Activated naive CD4-positive, alpha-beta T cell treated with anti-CD3 and anti-CD28 coated beads for 36 hours (primary cell): ENCODE measurements at regions not wholly inside any gene's neighbourhood (a gene's known extent, or its start where the extent isn't known, plus 50 kb on each side); places are given as distances from the start of the nearest gene placed in this dataset.

ENCODE experiments used
- CTCF ChIA-PET: fragments of 350-600 bp; sonication (Branson Sonifier 250); formaldehyde crosslinking; loops from one replicate; lab custom pipeline; 2021; ENCODE audit warnings: antibody characterized with exemption; lab: Charles Lee
- DNase-seq: peaks from one replicate; pipeline ENCODE4 v3.0.0-alpha.2; 2020
- H3K27ac Mint-ChIP-seq: one replicate; pipeline ENCODE4 v1.8.0; 2021; ENCODE audit warnings: mild to moderate bottlenecking, mixed read lengths
- H3K27me3 Mint-ChIP-seq: one replicate; pipeline ENCODE4 v1.8.0; 2021; ENCODE audit warnings: low read depth, mixed read lengths
- H3K36me3 Mint-ChIP-seq: one replicate; pipeline ENCODE4 v1.8.0; 2021; ENCODE audit warnings: low read depth, mixed read lengths
- H3K4me1 Mint-ChIP-seq: one replicate; pipeline ENCODE4 v1.8.0; 2021; ENCODE audit warnings: low read depth, mixed read lengths
- H3K4me3 Mint-ChIP-seq: one replicate; pipeline ENCODE4 v1.8.0; 2021; ENCODE audit warnings: mild to moderate bottlenecking, moderate library complexity, mixed read lengths
- H3K9me3 Mint-ChIP-seq: one replicate; pipeline ENCODE4 v1.8.0; 2021; ENCODE audit warnings: mixed read lengths
- intact Hi-C: fragments of 100-400 bp; cut with micrococcal nuclease; formaldehyde crosslinking; loops from one replicate; pipeline ENCODE4 v1.15.1; 2023

GRCh38 chr18:78418379-78418778 lies 561.2 kb upstream of the SALL3 start:
- intact Hi-C loops: no loop called here
- no peak for DNase-seq
- H3K4me1 Mint-ChIP-seq: no peaks in the 10 kb centered on the region
- H3K27ac Mint-ChIP-seq: no peak overlapping the region
- no peaks in the 10 kb centered on the region for H3K9me3 Mint-ChIP-seq
- no peaks in the 10 kb centered on the region for H3K36me3 Mint-ChIP-seq
- no peak overlapping the region for H3K4me3 Mint-ChIP-seq
- H3K27me3 Mint-ChIP-seq: no peaks in the 10 kb centered on the region
- CTCF ChIA-PET: no interaction called here

DNA sequence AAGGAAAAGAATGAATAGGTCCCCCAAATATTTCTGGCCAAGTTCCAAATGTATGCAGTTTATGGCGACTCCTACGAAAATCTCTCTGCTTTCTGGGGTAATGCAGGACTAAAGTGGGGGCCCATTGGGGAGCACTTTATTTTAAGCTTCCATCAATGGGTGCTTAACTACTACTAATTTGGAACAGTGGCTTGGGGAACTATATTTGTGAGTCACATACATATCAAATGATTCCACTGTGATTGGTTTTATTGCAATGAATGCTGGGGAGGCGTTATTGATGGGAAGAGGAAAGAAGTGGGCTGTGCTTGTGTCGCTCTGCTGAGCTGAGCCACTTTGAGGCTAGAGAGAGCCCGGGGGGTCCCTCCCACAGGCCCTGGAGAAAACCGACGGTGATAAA lies 560.4 kb upstream of the SALL3 start:
- Mint-ChIP-seq H3K27me3 (no peaks in the 10 kb centered on the region), H3K36me3 (no peaks in the 10 kb centered on the region), H3K27ac (no peak overlapping the region), H3K4me1 (no peaks in the 10 kb centered on the region), H3K4me3 (no peak overlapping the region), H3K9me3 (no peaks in the 10 kb centered on the region)
- CTCF ChIA-PET: no interaction called here
- intact Hi-C loops: no loop called here
- DNase-seq: no peak

GRCh38 chr18:78420116-78420515 lies 559.5 kb upstream of the SALL3 start:
- Mint-ChIP-seq H3K4me1 (no peaks in the 10 kb centered on the region), H3K27me3 (no peaks in the 10 kb centered on the region), H3K9me3 (no peaks in the 10 kb centered on the region), H3K4me3 (no peak overlapping the region), H3K27ac (no peak overlapping the region), H3K36me3 (no peaks in the 10 kb centered on the region)
- CTCF ChIA-PET: no interaction called here
- intact Hi-C loops: no loop called here
- DNase-seq: no peak

- CTCF ChIA-PET: no interaction called here
- Mint-ChIP-seq H3K4me1 (no peaks in the 10 kb centered on the region), H3K4me3 (no peak overlapping the region), H3K27ac (no peak overlapping the region), H3K9me3 (no peaks in the 10 kb centered on the region), H3K27me3 (no peaks in the 10 kb centered on the region), H3K36me3 (no peaks in the 10 kb centered on the region)
- intact Hi-C loops: no loop called here
- no peak for DNase-seq
These were observed 558.2 kb upstream of the SALL3 start for GRCh38 chr18:78421392-78421791.

GRCh38 chr18:78422336-78422735 lies 557.3 kb upstream of the SALL3 start:
- CTCF ChIA-PET: no interaction called here
- H3K9me3 Mint-ChIP-seq: no peaks in the 10 kb centered on the region
- H3K4me3 Mint-ChIP-seq: no peak overlapping the region
- intact Hi-C loops: no loop called here
- H3K4me1 Mint-ChIP-seq: no peaks in the 10 kb centered on the region
- no peaks in the 10 kb centered on the region for H3K36me3 Mint-ChIP-seq
- no peaks in the 10 kb centered on the region for H3K27me3 Mint-ChIP-seq
- no peak overlapping the region for H3K27ac Mint-ChIP-seq
- DNase-seq: no peak

- H3K27ac Mint-ChIP-seq: no peak overlapping the region
- H3K4me3 Mint-ChIP-seq: no peak overlapping the region
- intact Hi-C loops: no loop called here
- CTCF ChIA-PET: no interaction called here
- no peak for DNase-seq
- H3K36me3 Mint-ChIP-seq: no peaks in the 10 kb centered on the region
- no peaks in the 10 kb centered on the region for H3K4me1 Mint-ChIP-seq
- H3K9me3 Mint-ChIP-seq: no peaks in the 10 kb centered on the region
- H3K27me3 Mint-ChIP-seq: no peaks in the 10 kb centered on the region
These were observed 555.8 kb upstream of the SALL3 start for GRCh38 chr18:78423811-78424210.

GRCh38 chr18:78424403-78425018 lies 555.1 kb upstream of the SALL3 start:
- H3K4me1 Mint-ChIP-seq: no peaks in the 10 kb centered on the region
- no peak for DNase-seq
- no peaks in the 10 kb centered on the region for H3K36me3 Mint-ChIP-seq
- no peaks in the 10 kb centered on the region for H3K9me3 Mint-ChIP-seq
- intact Hi-C loops: no loop called here
- no peak overlapping the region for H3K27ac Mint-ChIP-seq
- no peaks in the 10 kb centered on the region for H3K27me3 Mint-ChIP-seq
- no peak overlapping the region for H3K4me3 Mint-ChIP-seq
- CTCF ChIA-PET: no interaction called here

- no peaks in the 10 kb centered on the region for H3K36me3 Mint-ChIP-seq
- H3K4me1 Mint-ChIP-seq: no peaks in the 10 kb centered on the region
- no peak overlapping the region for H3K27ac Mint-ChIP-seq
- no peak for DNase-seq
- intact Hi-C loops: no loop called here
- H3K27me3 Mint-ChIP-seq: no peaks in the 10 kb centered on the region
- H3K9me3 Mint-ChIP-seq: no peaks in the 10 kb centered on the region
- H3K4me3 Mint-ChIP-seq: no peak overlapping the region
- CTCF ChIA-PET: no interaction called here
These were observed 554.6 kb upstream of the SALL3 start for GRCh38 chr18:78425019-78425412.

DNA sequence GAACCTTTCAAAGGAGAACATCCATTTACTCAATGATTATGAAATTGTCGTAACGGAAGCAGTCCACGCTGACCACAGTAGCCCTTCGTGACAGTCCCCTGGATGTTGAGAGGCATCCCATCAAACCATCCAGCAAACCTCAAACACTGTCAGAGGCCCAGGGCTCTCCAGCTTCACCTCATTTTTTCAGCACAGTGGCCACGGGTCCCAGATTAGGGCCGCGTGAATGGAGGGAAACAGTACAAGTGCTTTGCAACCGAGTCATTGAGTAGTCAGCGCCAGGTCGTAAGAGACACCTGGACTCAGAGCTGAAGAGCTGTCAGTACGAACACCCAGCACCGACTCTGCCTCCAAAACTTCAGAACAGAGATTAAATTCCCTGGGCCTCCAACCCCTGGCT lies 552.5 kb upstream of the SALL3 start:
- Mint-ChIP-seq H3K36me3 (no peaks in the 10 kb centered on the region), H3K4me3 (no peak overlapping the region), H3K4me1 (no peaks in the 10 kb centered on the region), H3K27ac (no peak overlapping the region), H3K9me3 (no peaks in the 10 kb centered on the region), H3K27me3 (no peaks in the 10 kb centered on the region)
- intact Hi-C loops: no loop called here
- DNase-seq: no peak
- CTCF ChIA-PET: no interaction called here

- Mint-ChIP-seq H3K27ac (no peak overlapping the region), H3K36me3 (no peaks in the 10 kb centered on the region), H3K9me3 (no peaks in the 10 kb centered on the region), H3K4me1 (no peaks in the 10 kb centered on the region), H3K4me3 (no peak overlapping the region), H3K27me3 (peaks cover 2% of the 10 kb centered on the region)
- intact Hi-C loops: no loop called here
- CTCF ChIA-PET: interaction anchor here (0.9 kb wide), 1 partner anchor 360 kb away, joined by 3 read pairs; no protein-coding TSS in a partner anchor
- no peak for DNase-seq
These were observed 550.2 kb upstream of the SALL3 start for GRCh38 chr18:78429127-78430108.

DNA sequence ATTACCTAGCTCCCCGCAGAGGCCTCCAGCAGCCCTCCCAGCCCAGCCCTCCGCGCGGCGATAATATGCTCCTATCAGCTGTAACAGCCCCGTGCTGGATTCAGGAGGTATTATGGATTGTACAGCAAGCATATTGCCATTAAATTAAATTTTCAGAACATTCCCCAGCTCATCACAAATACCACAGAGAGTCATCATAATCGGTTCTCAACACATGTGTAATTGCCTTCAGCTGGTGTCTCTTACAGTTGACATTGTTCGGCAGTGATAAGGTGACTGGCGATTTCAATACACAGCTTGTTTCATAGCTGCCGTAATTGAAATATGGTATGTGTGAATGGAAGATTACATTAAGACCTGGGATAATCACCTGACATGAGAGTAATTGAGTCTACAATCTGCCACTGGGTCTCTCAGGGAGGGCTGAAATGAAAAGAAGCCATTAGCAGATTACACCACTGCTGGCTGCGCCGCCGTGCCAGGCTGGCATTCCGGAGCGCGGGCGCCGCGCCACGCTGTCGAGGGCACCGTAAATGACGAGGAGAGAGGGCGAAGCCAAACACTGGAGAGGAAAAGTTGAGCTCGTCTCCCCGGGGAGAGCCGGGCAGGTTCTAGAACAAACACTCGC lies 549.4 kb upstream of the SALL3 start:
- no peaks in the 10 kb centered on the region for H3K9me3 Mint-ChIP-seq
- H3K36me3 Mint-ChIP-seq: no peaks in the 10 kb centered on the region
- no peak overlapping the region for H3K27ac Mint-ChIP-seq
- intact Hi-C loops: no loop called here
- DNase-seq: no peak
- CTCF ChIA-PET: interaction anchor here (0.9 kb wide), 1 partner anchor 361 kb away, joined by 3 read pairs; no protein-coding TSS in a partner anchor
- no peaks in the 10 kb centered on the region for H3K4me1 Mint-ChIP-seq
- H3K27me3 Mint-ChIP-seq: peaks cover 2% of the 10 kb centered on the region
- H3K4me3 Mint-ChIP-seq: no peak overlapping the region

- Mint-ChIP-seq H3K9me3 (peaks cover 4% of the 10 kb centered on the region), H3K4me1 (no peaks in the 10 kb centered on the region), H3K4me3 (no peak overlapping the region), H3K36me3 (no peaks in the 10 kb centered on the region), H3K27ac (no peak overlapping the region), H3K27me3 (peaks cover 2% of the 10 kb centered on the region)
- CTCF ChIA-PET: interaction anchor here (0.5 kb wide), 1 partner anchor 18 kb away, joined by 3 read pairs; no protein-coding TSS in a partner anchor
- DNase-seq: no peak
- intact Hi-C loops: no loop called here
These were observed 548.0 kb upstream of the SALL3 start for GRCh38 chr18:78431606-78432005.
